Upper lobe of left lung (tissue), 6 donors: ENCODE measurements at regions not wholly inside any gene's neighbourhood (a gene's known extent, or its start where the extent isn't known, plus 50 kb on each side); places are given as distances from the start of the nearest gene placed in this dataset.

Source experiments
- ATAC-seq, 2 donors: fragments of 200-7000 bp; cut with Tn5 transposase; one replicate each; pipeline ENCODE4 v1.9.1; 2022; ENCODE audit warnings: mild to moderate bottlenecking in 2 of 2, moderate library complexity in 2 of 2; ENCODE audit not compliant: low FRiP score in 2 of 2
- DNase-seq, 2 donors: peaks; one replicate each; pipeline ENCODE4 v3.0.0-alpha.2; 2019 to 2020
- H3K27ac ChIP-seq, 4 donors: fragments of 200-600 bp; sonication (generic); one replicate each; pipeline ENCODE4 v1.5.1; 2016 to 2019
- H3K27me3 ChIP-seq, 4 donors: fragments of 200-600 bp; sonication (generic); one replicate each; pipeline ENCODE4 v1.5.1; 2017 to 2019
- H3K36me3 ChIP-seq, 4 donors: fragments of 200-600 bp; sonication (generic); one replicate each; pipeline ENCODE4 v1.5.1; 2016 to 2019
- H3K4me1 ChIP-seq, 4 donors: fragments of 200-600 bp; sonication (generic); one replicate each; pipeline ENCODE4 v1.5.1; 2018 to 2019
- H3K4me3 ChIP-seq, 4 donors: fragments of 200-600 bp; sonication (generic); one replicate each; pipeline ENCODE4 v1.5.1; 2017 to 2019; ENCODE audit warnings: mild to moderate bottlenecking in 2 of 4, moderate library complexity in 1 of 4
- H3K9me3 ChIP-seq, 4 donors: fragments of 200-600 bp; sonication (generic); one replicate each; pipeline ENCODE4 v1.5.1; 2018 to 2019
- CTCF ChIP-seq, 6 experiments: fragments of 450-650 bp in 4 of 6; fragments of 200-600 bp in 2 of 6; sonication (generic) in 2 of 6; IDR thresholded peaks; one replicate each; pipeline ENCODE4 v1.5.1; 2016 to 2019; ENCODE audit warnings: antibody characterized with exemption in 6 of 6
- EP300 ChIP-seq, 4 donors: sonication (generic); formaldehyde crosslinking; IDR thresholded peaks; one replicate each; pipeline ENCODE4 v1.5.1; 2017; ENCODE audit warnings: antibody characterized with exemption in 4 of 4, control low read depth in 2 of 4
- POLR2A ChIP-seq, 4 donors: fragments of 450-650 bp; IDR thresholded peaks; one replicate each; pipeline ENCODE4 v1.5.1; 2016 to 2017; ENCODE audit warnings: antibody characterized with exemption in 4 of 4, mild to moderate bottlenecking in 2 of 4
- POLR2AphosphoS5 ChIP-seq, 2 donors: sonication (generic); formaldehyde crosslinking; IDR thresholded peaks; one replicate each; pipeline ENCODE4 v1.5.1; 2017; ENCODE audit warnings: antibody characterized with exemption in 2 of 2
- WGBS, 2 donors: methylation state at CpG; one replicate each; pipeline ENCODE4 v1.1.5; 2017 to 2018; 5-methylcytosine and 5-hydroxymethylcytosine counted together
- donor health status: DM: no; HTN: no; CAD: no; lungs with moderate emphysema.
- donor health status: DM: no; HTN: yes; CAD: no; lungs with severe emphysema.

- 76 to 81% methylated on average over 3 of the region's 3 CpGs for WGBS, 2 donors
- TF ChIP-seq POLR2A (IDR thresholded peaks at IDR 0.05) (no peak), CTCF (IDR thresholded peaks at IDR 0.05) (no peak), POLR2AphosphoS5 (IDR thresholded peaks at IDR 0.05) (no peak), EP300 (IDR thresholded peaks at IDR 0.05) (no peak)
- Histone ChIP-seq H3K27ac (no peak overlapping the region), H3K9me3 (peaks cover 0 to 33% (median 11%) of the 10 kb centered on the region in 4 donors), H3K27me3 (no peaks in the 10 kb centered on the region), H3K4me3 (no peak overlapping the region), H3K4me1 (no peaks in the 10 kb centered on the region), H3K36me3 (no peaks in the 10 kb centered on the region)
- DNase-seq (no peak), ATAC-seq (no peak)
These were observed 409.0 kb downstream of the TMEM121 start for GRCh38 chr14:105935384-105935783.

GRCh38 chr14:105937253-105938054 is 411.1 kb downstream of the TMEM121 start:
- H3K4me3 ChIP-seq: no peak overlapping the region
- peaks cover 0 to 33% (median 11%) of the 10 kb centered on the region in 4 donors for H3K9me3 ChIP-seq
- no peaks in the 10 kb centered on the region for H3K36me3 ChIP-seq
- TF ChIP-seq CTCF (IDR thresholded peaks at IDR 0.05): no peak
- TF ChIP-seq POLR2A (IDR thresholded peaks at IDR 0.05): no peak
- no peak overlapping the region for H3K27ac ChIP-seq
- H3K4me1 ChIP-seq: no peaks in the 10 kb centered on the region
- ATAC-seq (no peak), DNase-seq (no peak)
- H3K27me3 ChIP-seq: no peaks in the 10 kb centered on the region
- WGBS, 2 donors: 84 to 86% methylated on average over 8 to 11 of the region's 11 CpGs

- 80 to 93% methylated on average over 9 to 17 of the region's 17 CpGs for WGBS, 2 donors
- DNase-seq (no peak), ATAC-seq (no peak)
- peaks cover 0 to 33% (median 11%) of the 10 kb centered on the region in 4 donors for H3K9me3 ChIP-seq
- H3K27me3 ChIP-seq: no peaks in the 10 kb centered on the region
- H3K4me1 ChIP-seq: no peaks in the 10 kb centered on the region
- H3K36me3 ChIP-seq: no peaks in the 10 kb centered on the region
- H3K4me3 ChIP-seq: no peak overlapping the region
- TF ChIP-seq CTCF (IDR thresholded peaks at IDR 0.05) (no peak), POLR2AphosphoS5 (IDR thresholded peaks at IDR 0.05) (no peak), POLR2A (IDR thresholded peaks at IDR 0.05) (no peak), EP300 (IDR thresholded peaks at IDR 0.05) (no peak)
- H3K27ac ChIP-seq: no peak overlapping the region
These were observed 411.9 kb downstream of the TMEM121 start for GRCh38 chr14:105938055-105938863.

GRCh38 chr14:105938959-105939358 is 412.6 kb downstream of the TMEM121 start:
- 21 to 41% methylated on average over 1 of the region's 1 CpG for WGBS, 2 donors

More at GRCh38 chr14:105938959-105939358, 412.6 kb downstream of the TMEM121 start:
- DNase-seq (no peak), ATAC-seq (no peak)
- peaks cover 0 to 33% (median 11%) of the 10 kb centered on the region in 4 donors for H3K9me3 ChIP-seq
- no peaks in the 10 kb centered on the region for H3K36me3 ChIP-seq
- TF ChIP-seq EP300 (IDR thresholded peaks at IDR 0.05) (no peak), CTCF (IDR thresholded peaks at IDR 0.05) (no peak), POLR2A (IDR thresholded peaks at IDR 0.05) (no peak), POLR2AphosphoS5 (IDR thresholded peaks at IDR 0.05) (no peak)
- no peaks in the 10 kb centered on the region for H3K4me1 ChIP-seq
- no peaks in the 10 kb centered on the region for H3K27me3 ChIP-seq
- no peak overlapping the region for H3K27ac ChIP-seq
- no peak overlapping the region for H3K4me3 ChIP-seq
